PC-3 (cell line): ENCODE measurements at regions not wholly inside any gene's neighbourhood (a gene's known extent, or its start where the extent isn't known, plus 50 kb on each side); places are given as distances from the start of the nearest gene placed in this dataset.

Source experiments
- CTCF ChIP-seq: fragments of 300-600 bp; sonication (generic); conservative IDR thresholded peaks from 2 replicates; pipeline ENCODE4 v1.5.1; 2017; ENCODE audit warnings: antibody characterized with exemption, low read depth, mild to moderate bottlenecking, low read length
- EZH2phosphoT487 ChIP-seq: fragments of 300-600 bp; sonication (generic); IDR thresholded peaks from 2 replicates; pipeline ENCODE4 v1.6.1; 2018; ENCODE audit warnings: mild to moderate bottlenecking, antibody characterized with exemption, low read length, borderline replicate concordance

DNA sequence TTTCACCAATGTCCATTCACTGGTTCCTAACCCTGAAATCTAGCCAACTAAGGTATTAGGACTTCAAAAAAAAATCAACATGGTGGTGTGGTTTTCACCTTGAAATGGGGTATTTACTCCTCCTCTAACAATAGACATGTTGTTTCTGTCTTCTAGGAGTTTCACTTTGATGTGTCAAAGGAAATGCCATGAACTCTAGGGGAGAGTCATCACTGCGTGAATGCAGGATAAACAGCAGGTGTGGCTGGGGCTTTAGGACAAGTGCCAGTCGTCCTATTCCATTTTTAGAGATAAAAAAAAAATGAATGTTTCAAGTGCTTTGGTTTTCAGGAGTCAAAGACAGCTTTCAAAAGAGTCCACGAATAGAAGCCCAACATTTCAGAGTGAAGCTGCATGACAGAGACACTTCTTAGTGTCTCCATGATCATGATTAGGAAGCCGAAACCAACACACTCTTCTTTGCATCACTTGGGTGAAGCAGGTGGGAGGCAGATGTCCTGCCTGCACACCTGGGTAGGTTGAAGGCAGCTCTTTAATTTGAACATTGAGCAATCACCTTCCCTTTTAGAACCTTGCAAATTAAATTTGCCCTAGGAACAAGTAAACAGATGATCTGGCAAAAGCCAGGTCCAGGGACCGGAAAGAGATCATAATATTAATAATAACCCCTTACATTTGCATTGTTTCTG is 328.5 kb upstream of the PRDM1 start:
- TF ChIP-seq CTCF (no peak), EZH2phosphoT487 (no peak)
